Natural killer cell (primary cell): ENCODE measurements at regions not wholly inside any gene's neighbourhood (a gene's known extent, or its start where the extent isn't known, plus 50 kb on each side); places are given as distances from the start of the nearest gene placed in this dataset.

Source experiments
- ATAC-seq, 3 donors: fragments of 150-1000 bp in 2 of 3; fragments of 200-7000 bp in 1 of 3; cut with Tn5 transposase; 1 replicate in 1 of 3; 2 replicates in 2 of 3; pipeline ENCODE4 v1.10.0; 2021; ENCODE audit warnings: mild to moderate bottlenecking in 2 of 3, moderate library complexity in 2 of 3
- DNase-seq, 2 donors: peaks; one replicate each; pipeline versions ENCODE4 v3.0.0 to v3.0.0-alpha.2; 2013 to 2021; ENCODE audit warnings: mixed read lengths in 1 of 2
- H3K27ac ChIP-seq: one replicate; pipeline ENCODE4 v1.5.1; 2013; ENCODE audit warnings: mild to moderate bottlenecking, low read length
- H3K27me3 ChIP-seq: one replicate; pipeline ENCODE4 v1.6.1; 2013; ENCODE audit warnings: low read length; ENCODE audit not compliant: control insufficient read depth, insufficient read depth
- H3K36me3 ChIP-seq: one replicate; pipeline ENCODE4 v1.6.1; 2013; ENCODE audit warnings: low read length; ENCODE audit not compliant: control insufficient read depth, insufficient read depth
- H3K4me1 ChIP-seq: one replicate; pipeline ENCODE4 v1.6.1; 2013; ENCODE audit warnings: low read length; ENCODE audit not compliant: control insufficient read depth, insufficient read depth
- H3K4me3 ChIP-seq: one replicate; pipeline ENCODE4 v1.5.1; 2013; ENCODE audit warnings: low read length
- H3K9me3 ChIP-seq: one replicate; pipeline ENCODE4 v1.6.1; 2013; ENCODE audit warnings: low read length; ENCODE audit not compliant: control insufficient read depth, insufficient read depth
- H3K27ac Mint-ChIP-seq, 2 donors: one replicate each; pipeline ENCODE4 v1.8.0; 2022; ENCODE audit warnings: mild to moderate bottlenecking in 2 of 2, mixed read lengths in 2 of 2, moderate library complexity in 1 of 2
- H3K27me3 Mint-ChIP-seq, 2 donors: one replicate each; pipeline ENCODE4 v1.8.0; 2022; ENCODE audit warnings: low read depth in 2 of 2, mixed read lengths in 2 of 2
- H3K36me3 Mint-ChIP-seq: one replicate; pipeline ENCODE4 v1.8.0; 2022; ENCODE audit warnings: mixed read lengths
- H3K4me1 Mint-ChIP-seq, 2 donors: one replicate each; pipeline ENCODE4 v1.8.0; 2022; ENCODE audit warnings: mixed read lengths in 2 of 2
- H3K4me3 Mint-ChIP-seq: one replicate; pipeline ENCODE4 v1.8.0; 2022; ENCODE audit warnings: mild to moderate bottlenecking, moderate library complexity, mixed read lengths
- H3K9me3 Mint-ChIP-seq, 2 donors: one replicate each; pipeline ENCODE4 v1.8.0; 2022; ENCODE audit warnings: mixed read lengths in 2 of 2
- CTCF ChIP-seq: fragments of 200-600 bp; IDR thresholded peaks from one replicate; pipeline ENCODE4 v1.8.0; 2022; ENCODE audit warnings: antibody characterized with exemption
- WGBS: methylation state at CpG from one replicate; pipeline ENCODE4 v1.1.7; 2013; ENCODE audit warnings: missing lambda C conversion rate; ENCODE audit not compliant: insufficient coverage; 5-methylcytosine and 5-hydroxymethylcytosine counted together
- intact Hi-C: fragments of 100-400 bp; cut with micrococcal nuclease; formaldehyde crosslinking; loops from one replicate; pipeline ENCODE4 v1.14.2; 2022

GRCh38 chr4:12928751-12929150, 555.4 kb downstream of the RAB28 start:
- no peaks in the 10 kb centered on the region for H3K27me3 ChIP-seq
- no peak for DNase-seq
- intact Hi-C loops = no loop called here
- ATAC-seq = no peak
- H3K27ac ChIP-seq = no peak overlapping the region
- Mint-ChIP-seq H3K4me1 (no peaks in the 10 kb centered on the region), H3K36me3 (peaks cover 7% of the 10 kb centered on the region), H3K9me3 (peaks cover 19 to 32% of the 10 kb centered on the region in 2 donors), H3K27ac (no peak overlapping the region), H3K4me3 (no peak overlapping the region), H3K27me3 (no peaks in the 10 kb centered on the region)
- no peak for TF ChIP-seq CTCF
- no peaks in the 10 kb centered on the region for H3K4me1 ChIP-seq
- no peak overlapping the region for H3K4me3 ChIP-seq
- H3K9me3 ChIP-seq = no peaks in the 10 kb centered on the region
- H3K36me3 ChIP-seq = no peaks in the 10 kb centered on the region

GRCh38 chr4:12926189-12927066, 557.7 kb downstream of the RAB28 start:
- ATAC-seq (no peak), DNase-seq (no peak)
- Mint-ChIP-seq H3K27ac (no peak overlapping the region), H3K36me3 (peaks cover 7% of the 10 kb centered on the region), H3K4me3 (no peak overlapping the region), H3K4me1 (no peaks in the 10 kb centered on the region), H3K9me3 (peaks cover 14 to 23% of the 10 kb centered on the region in 2 donors), H3K27me3 (no peaks in the 10 kb centered on the region)
- Histone ChIP-seq H3K36me3 (no peaks in the 10 kb centered on the region), H3K4me3 (no peak overlapping the region), H3K4me1 (no peaks in the 10 kb centered on the region), H3K9me3 (no peaks in the 10 kb centered on the region), H3K27ac (no peak overlapping the region), H3K27me3 (no peaks in the 10 kb centered on the region)
- 65% methylated on average over 2 of the region's 5 CpGs for WGBS
- no peak for TF ChIP-seq CTCF
- intact Hi-C loops = no loop called here

- no peak overlapping the region for H3K27ac Mint-ChIP-seq
- intact Hi-C loops = no loop called here
- no peak for ATAC-seq
- Histone ChIP-seq H3K36me3 (no peaks in the 10 kb centered on the region), H3K4me1 (no peaks in the 10 kb centered on the region), H3K9me3 (peaks cover 3% of the 10 kb centered on the region), H3K27me3 (no peaks in the 10 kb centered on the region), H3K27ac (no peak overlapping the region), H3K4me3 (no peak overlapping the region)
- peaks cover 7% of the 10 kb centered on the region for H3K36me3 Mint-ChIP-seq
- H3K4me1 Mint-ChIP-seq = no peaks in the 10 kb centered on the region
- no peak for DNase-seq
- no peak overlapping the region for H3K4me3 Mint-ChIP-seq
- no peak for TF ChIP-seq CTCF
- WGBS = 85% methylated on average over 2 of the region's 2 CpGs
- no peaks in the 10 kb centered on the region for H3K27me3 Mint-ChIP-seq
- H3K9me3 Mint-ChIP-seq = peaks cover 11 to 20% of the 10 kb centered on the region in 2 donors
Observed at GRCh38 chr4:12924728-12925320, 559.3 kb downstream of the RAB28 start.
